H1 (cell line): ENCODE measurements at regions not wholly inside any gene's neighbourhood (a gene's known extent, or its start where the extent isn't known, plus 50 kb on each side); places are given as distances from the start of the nearest gene placed in this dataset.

Experiments
- CTCF ChIA-PET: fragments of 300-600 bp; sonication (Branson Sonifier 250); formaldehyde crosslinking; loops from one replicate; lab custom pipeline; 2021; ENCODE audit not compliant: partially characterized antibody; lab: Charles Lee
- POLR2A ChIA-PET: fragments of 300-600 bp; sonication (Branson Sonifier 250); formaldehyde crosslinking; loops from one replicate; lab custom pipeline; 2021; ENCODE audit warnings: inconsistent platforms; ENCODE audit not compliant: partially characterized antibody; lab: Charles Lee
- DNase-seq, 2 experiments: peaks; one replicate each; pipeline versions ENCODE4 v3.0.0 to v3.0.0-alpha.2; 2010 to 2022; ENCODE audit warnings: low spot score in 2 of 2, low read depth in 1 of 2, mixed read lengths in 1 of 2
- FAIRE-seq: peaks from 2 replicates; lab custom pipeline; 2011; peaks lifted over from hg19 to GRCh38; lab: Jason Lieb, UNC
- H2AFZ ChIP-seq: 2 replicates; pipeline ENCODE4 v1.8.1; 2012; ENCODE audit warnings: low read length, inconsistent platforms
- H2AK5ac ChIP-seq: 2 replicates; pipeline ENCODE4 v1.6.1; 2013; ENCODE audit warnings: low read depth, low read length
- H2BK120ac ChIP-seq: replicated peaks from 2 replicates; pipeline ENCODE3; 2013; ENCODE audit warnings: low read depth, low read length, inconsistent platforms
- H2BK12ac ChIP-seq: 2 replicates; pipeline ENCODE4 v1.6.1; 2013; ENCODE audit warnings: low read depth, low read length
- H2BK15ac ChIP-seq: 2 replicates; pipeline ENCODE4 v1.6.1; 2013; ENCODE audit warnings: low read length
- H2BK20ac ChIP-seq: 2 replicates; pipeline ENCODE4 v1.6.1; 2013; ENCODE audit warnings: low read length
- H2BK5ac ChIP-seq: 2 replicates; pipeline ENCODE4 v1.6.1; 2013; ENCODE audit warnings: low read depth, low read length
- H3K14ac ChIP-seq: 2 replicates; pipeline ENCODE4 v1.6.1; 2013; ENCODE audit warnings: inconsistent platforms; ENCODE audit not compliant: insufficient read length
- H3K18ac ChIP-seq: 2 replicates; pipeline ENCODE4 v1.6.1; 2013; ENCODE audit warnings: low read length; ENCODE audit errors: extremely low read depth
- H3K23ac ChIP-seq: 2 replicates; pipeline ENCODE4 v1.6.1; 2013; ENCODE audit warnings: inconsistent platforms; ENCODE audit not compliant: insufficient read length
- H3K23me2 ChIP-seq: 2 replicates; pipeline ENCODE4 v1.6.1; 2013; ENCODE audit warnings: low read depth, low read length
- H3K27ac ChIP-seq: 2 replicates; pipeline ENCODE4 v1.6.1; 2011; ENCODE audit warnings: low read depth, low read length, inconsistent platforms
- H3K27me3 ChIP-seq, 4 experiments: replicated peaks in 1 of 4; 1 replicate in 1 of 4; 2 replicates in 3 of 4; pipeline versions ENCODE4 v1.6.1 to v1.8.1; 2011 to 2013; ENCODE audit warnings: low read length in 3 of 4, mild to moderate bottlenecking in 3 of 4, inconsistent platforms in 2 of 4, mixed read lengths in 2 of 4, moderate library complexity in 1 of 4; ENCODE audit not compliant: control insufficient read depth in 3 of 4, insufficient read depth in 3 of 4; ENCODE audit errors: extremely low read depth in 1 of 4
- H3K36me3 ChIP-seq, 4 experiments: 2 replicates each; pipeline versions ENCODE4 v1.6.1 to v1.8.1; 2011 to 2013; ENCODE audit warnings: mild to moderate bottlenecking in 4 of 4, low read length in 3 of 4, moderate library complexity in 2 of 4, control low read depth in 1 of 4, inconsistent platforms in 1 of 4; ENCODE audit not compliant: insufficient read depth in 4 of 4, control insufficient read depth in 2 of 4
- H3K4ac ChIP-seq: replicated peaks from 2 replicates; pipeline ENCODE3; 2013; ENCODE audit warnings: low read length, low read depth, mixed read lengths, inconsistent platforms; ENCODE audit not compliant: insufficient read length
- H3K4me1 ChIP-seq, 4 experiments: replicated peaks in 1 of 4; 1 replicate in 1 of 4; 2 replicates in 3 of 4; pipeline versions ENCODE4 v1.6.1 to v1.8.1; 2011 to 2013; ENCODE audit warnings: low read length in 3 of 4, inconsistent platforms in 2 of 4, mixed read lengths in 1 of 4; ENCODE audit not compliant: insufficient read depth in 4 of 4, control insufficient read depth in 3 of 4
- H3K4me2 ChIP-seq, 2 experiments: 2 replicates each; pipeline versions ENCODE4 v1.6.1 to v1.8.1; 2011 to 2013; ENCODE audit warnings: low read depth in 2 of 2, low read length in 2 of 2, control low read depth in 1 of 2, inconsistent platforms in 1 of 2, mild to moderate bottlenecking in 1 of 2; ENCODE audit not compliant: insufficient read depth in 1 of 2
- H3K4me3 ChIP-seq, 4 experiments: fragments of 200-600, 300-600 bp in 1 of 4; sonication (generic), shearing (Covaris generic), sonication (Bioruptor Twin) in 1 of 4; 2 replicates each; pipeline versions ENCODE4 v1.5.1 to v1.8.1; 2011 to 2016; ENCODE audit warnings: low read length in 4 of 4, low read depth in 3 of 4, control low read depth in 2 of 4, inconsistent platforms in 2 of 4, mild to moderate bottlenecking in 2 of 4, mixed read lengths in 1 of 4, moderate library complexity in 1 of 4; ENCODE audit not compliant: insufficient read depth in 2 of 4; ENCODE audit errors: extremely low read depth in 1 of 4
- H3K56ac ChIP-seq: replicated peaks from 2 replicates; pipeline ENCODE3; 2013; ENCODE audit warnings: low read depth, mild to moderate bottlenecking, mixed read lengths, low read length, inconsistent platforms; ENCODE audit not compliant: insufficient read length
- H3K79me1 ChIP-seq: 2 replicates; pipeline ENCODE4 v1.6.1; 2013; ENCODE audit warnings: low read depth, low read length, control low read depth
- H3K79me2 ChIP-seq, 2 experiments: 2 replicates each; pipeline versions ENCODE4 v1.6.1 to v1.8.1; 2012 to 2013; ENCODE audit warnings: low read length in 2 of 2, mild to moderate bottlenecking in 2 of 2, inconsistent platforms in 1 of 2; ENCODE audit not compliant: insufficient read depth in 2 of 2, control insufficient read depth in 1 of 2
- H3K9ac ChIP-seq, 4 experiments: replicated peaks in 1 of 4; 1 replicate in 1 of 4; 2 replicates in 3 of 4; pipeline versions ENCODE4 v1.6.1 to v1.8.1; 2011 to 2013; ENCODE audit warnings: low read depth in 3 of 4, low read length in 3 of 4, control low read depth in 2 of 4, mild to moderate bottlenecking in 2 of 4, moderate library complexity in 2 of 4, inconsistent platforms in 1 of 4; ENCODE audit errors: extremely low read depth in 1 of 4
- H3K9me3 ChIP-seq, 2 experiments: 2 replicates each; pipeline versions ENCODE4 v1.6.1 to v1.8.1; 2012 to 2013; ENCODE audit warnings: mild to moderate bottlenecking in 2 of 2, moderate library complexity in 2 of 2, control low read depth in 1 of 2, inconsistent platforms in 1 of 2, low read depth in 1 of 2, low read length in 1 of 2, mixed read lengths in 1 of 2; ENCODE audit not compliant: insufficient read depth in 2 of 2
- H4K20me1 ChIP-seq, 2 experiments: replicated peaks in 1 of 2; 2 replicates each; pipeline versions ENCODE3 to v1.8.1; 2011 to 2013; ENCODE audit warnings: inconsistent platforms in 2 of 2, low read length in 2 of 2, mild to moderate bottlenecking in 1 of 2; ENCODE audit not compliant: insufficient read depth in 2 of 2, control insufficient read depth in 1 of 2
- H4K5ac ChIP-seq: 2 replicates; pipeline ENCODE4 v1.6.1; 2013; ENCODE audit warnings: low read length, low read depth, mixed read lengths, inconsistent platforms; ENCODE audit not compliant: insufficient read length
- H4K8ac ChIP-seq: 2 replicates; pipeline ENCODE4 v1.8.0; 2013; ENCODE audit warnings: mild to moderate bottlenecking, moderate library complexity, low read length, inconsistent platforms; ENCODE audit not compliant: insufficient read depth; ENCODE audit errors: extremely low read depth
- H4K91ac ChIP-seq: replicated peaks from 2 replicates; pipeline ENCODE3; 2013; ENCODE audit warnings: low read length, mixed read lengths, inconsistent platforms; ENCODE audit not compliant: insufficient read length
- CREB1 ChIP-seq: IDR thresholded peaks from 2 replicates; pipeline ENCODE4 v1.6.1; 2012; ENCODE audit warnings: inconsistent platforms
- WGBS, 2 experiments: shearing (Covaris generic) in 1 of 2; methylation state at CpG; one replicate each; pipeline versions ENCODE4 v1.1.6 to v1.1.7; 2013 to 2015; ENCODE audit warnings: low lambda C conversion rate in 2 of 2, mixed read lengths in 2 of 2, inconsistent platforms in 1 of 2, low coverage in 1 of 2, missing lambda C conversion rate in 1 of 2; ENCODE audit not compliant: insufficient replicate concordance in 2 of 2, insufficient coverage in 1 of 2, insufficient read length in 1 of 2; ENCODE audit errors: extremely low coverage in 1 of 2, missing lambda C conversion rate in 1 of 2; 5-methylcytosine and 5-hydroxymethylcytosine counted together

GRCh38 chr4:22071749-22072148 lies 123.2 kb upstream of the KCNIP4 start:
- DNase-seq = no peak
- Histone ChIP-seq H3K14ac (no peak overlapping the region), H3K9ac (no peak overlapping the region), H4K91ac (no peak overlapping the region), H3K27me3 (no peaks in the 10 kb centered on the region), H2BK20ac (no peak overlapping the region), H3K36me3 (no peaks in the 10 kb centered on the region), H2BK120ac (no peak overlapping the region), H3K79me1 (no peaks in the 10 kb centered on the region), H3K4me1 (no peaks in the 10 kb centered on the region), H2AFZ (no peak overlapping the region), H3K27ac (no peak overlapping the region), H3K4me3 (no peak overlapping the region), H2BK12ac (no peak overlapping the region), H2BK15ac (no peak overlapping the region), H3K79me2 (no peaks in the 10 kb centered on the region), H3K56ac (no peak overlapping the region), H3K4me2 (no peak overlapping the region), H4K20me1 (no peaks in the 10 kb centered on the region), H3K9me3 (peaks cover 5 to 6% of the 10 kb centered on the region in 2 experiments; a peak in 3 of 4 replicates), H3K4ac (no peak overlapping the region), H2AK5ac (no peak overlapping the region)
- no peak for FAIRE-seq
- ChIA-PET POLR2A (no interaction called here), CTCF (interaction anchor here (1.2 kb wide), 1 partner anchor 20 kb away, joined by 5 read pairs; no protein-coding TSS in a partner anchor)
- no peak for TF ChIP-seq CREB1
- TF ChIP-seq, all 59 proteins: peak for 0
- Histone ChIP-seq H4K8ac (no peak overlapping the region), H3K23me2 (no peaks in the 10 kb centered on the region), H3K23ac (no peak overlapping the region), H4K5ac (no peak overlapping the region), H3K18ac (no peak overlapping the region), H2BK5ac (no peak overlapping the region)
- 100% methylated on average over 1 of the region's 1 CpG; no CpG with 5 or more reads in 1 of the 2 experiments for WGBS, 2 experiments
